BLaER1 (cell line): ENCODE measurements at regions not wholly inside any gene's neighbourhood (a gene's known extent, or its start where the extent isn't known, plus 50 kb on each side); places are given as distances from the start of the nearest gene placed in this dataset.

Experiments
- H3K27ac ChIP-seq: shearing (Covaris generic); formaldehyde crosslinking; 2 replicates; pipeline ENCODE4 v1.8.1; 2022
- H3K27me3 ChIP-seq: shearing (Covaris generic); formaldehyde crosslinking; 2 replicates; pipeline ENCODE4 v1.8.1; 2022
- H3K36me3 ChIP-seq: shearing (Covaris generic); formaldehyde crosslinking; 2 replicates; pipeline ENCODE4 v1.8.1; 2022
- H3K4me1 ChIP-seq: shearing (Covaris generic); formaldehyde crosslinking; 2 replicates; pipeline ENCODE4 v1.8.1; 2022
- H3K4me2 ChIP-seq: shearing (Covaris generic); formaldehyde crosslinking; 2 replicates; pipeline ENCODE4 v1.8.1; 2022
- H3K4me3 ChIP-seq: shearing (Covaris generic); formaldehyde crosslinking; 2 replicates; pipeline ENCODE4 v1.8.1; 2022
- H3K9ac ChIP-seq: shearing (Covaris generic); formaldehyde crosslinking; 2 replicates; pipeline ENCODE4 v1.8.1; 2022
- H3K9me3 ChIP-seq: shearing (Covaris generic); formaldehyde crosslinking; 2 replicates; pipeline ENCODE4 v1.8.1; 2022
- H4K20me1 ChIP-seq: shearing (Covaris generic); formaldehyde crosslinking; 2 replicates; pipeline ENCODE4 v1.8.1; 2022
- Cebpa-rat ChIP-seq: shearing (Covaris generic); IDR thresholded peaks from 2 replicates; pipeline ENCODE4 v1.8.1; 2022

DNA sequence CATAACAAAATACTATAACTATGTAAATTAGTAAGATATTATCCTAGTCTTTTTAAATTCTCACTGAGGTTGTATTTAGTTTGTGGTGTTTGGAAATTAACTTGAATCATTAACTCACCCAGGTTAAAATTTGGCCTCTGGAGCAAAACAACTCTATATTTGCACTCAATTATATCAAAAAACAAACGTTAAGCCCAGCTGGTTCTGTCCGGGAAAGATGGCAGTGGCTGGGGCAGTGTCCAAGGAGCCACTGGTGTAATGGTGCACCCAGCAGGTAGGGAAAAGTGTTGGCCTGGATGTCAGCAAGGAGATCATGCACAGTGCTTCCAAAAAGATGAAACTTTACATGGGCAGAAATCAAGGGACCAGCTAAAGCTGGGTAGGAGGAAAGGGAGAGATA is 285.3 kb upstream of the CITED2 start:
- Histone ChIP-seq H3K4me3 (no peak overlapping the region), H4K20me1 (no peaks in the 10 kb centered on the region), H3K27ac (no peak overlapping the region), H3K9me3 (peaks cover 14% of the 10 kb centered on the region), H3K4me1 (peaks cover 14% of the 10 kb centered on the region), H3K36me3 (no peaks in the 10 kb centered on the region), H3K27me3 (no peaks in the 10 kb centered on the region), H3K4me2 (no peak overlapping the region), H3K9ac (no peak overlapping the region)
- TF ChIP-seq Cebpa-rat, result no peak

DNA sequence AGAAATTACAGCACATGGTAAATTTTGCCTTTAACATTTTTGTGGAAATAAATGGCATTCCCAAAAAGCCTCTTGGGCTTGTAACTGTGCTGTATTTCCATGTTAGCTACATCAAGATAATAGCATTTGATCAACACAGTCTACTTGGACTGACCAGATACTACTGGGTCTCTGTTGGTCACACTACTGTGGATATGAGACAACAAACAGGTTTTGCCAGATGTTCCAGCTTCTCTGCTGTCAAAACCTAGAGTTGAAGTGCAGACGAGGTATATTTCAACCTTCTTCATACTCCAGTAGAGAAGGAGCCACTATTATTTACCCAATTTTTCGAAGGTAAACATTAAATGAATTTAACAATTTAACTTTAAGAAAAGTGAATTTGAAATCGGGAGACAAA is 284.7 kb upstream of the CITED2 start:
- Histone ChIP-seq H3K27ac (no peak overlapping the region), H4K20me1 (no peaks in the 10 kb centered on the region), H3K9ac (no peak overlapping the region), H3K27me3 (no peaks in the 10 kb centered on the region), H3K4me3 (no peak overlapping the region), H3K9me3 (peaks cover 9% of the 10 kb centered on the region), H3K4me2 (no peak overlapping the region), H3K4me1 (peaks cover 14% of the 10 kb centered on the region), H3K36me3 (no peaks in the 10 kb centered on the region)
- no peak for TF ChIP-seq Cebpa-rat

DNA sequence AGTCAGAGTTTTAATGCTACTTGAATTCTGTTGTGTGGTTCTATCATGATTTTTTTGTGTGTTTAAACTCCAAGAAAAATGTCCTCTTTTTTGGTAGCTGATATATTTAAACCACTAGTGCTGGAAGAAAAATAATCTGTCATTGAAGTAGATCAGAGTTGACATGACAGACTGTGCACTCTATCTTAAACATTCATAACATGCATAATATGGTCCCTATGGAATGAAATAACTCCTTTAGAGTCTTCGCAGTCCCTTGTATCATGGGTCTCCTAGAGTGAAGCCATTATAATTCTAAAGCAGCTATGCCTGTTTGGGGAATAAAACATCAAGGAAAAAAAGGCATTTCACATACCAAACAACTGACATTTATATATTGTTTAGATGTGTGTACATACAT is 282.7 kb upstream of the CITED2 start:
- H3K9me3 ChIP-seq, result no peaks in the 10 kb centered on the region
- H3K9ac ChIP-seq, result no peak overlapping the region
- H3K4me1 ChIP-seq, result peaks cover 14% of the 10 kb centered on the region
- H3K4me3 ChIP-seq, result no peak overlapping the region
- H4K20me1 ChIP-seq, result no peaks in the 10 kb centered on the region
- H3K27me3 ChIP-seq, result no peaks in the 10 kb centered on the region
- no peak for TF ChIP-seq Cebpa-rat
- no peaks in the 10 kb centered on the region for H3K36me3 ChIP-seq
- no peak overlapping the region for H3K4me2 ChIP-seq
- no peak overlapping the region for H3K27ac ChIP-seq

DNA sequence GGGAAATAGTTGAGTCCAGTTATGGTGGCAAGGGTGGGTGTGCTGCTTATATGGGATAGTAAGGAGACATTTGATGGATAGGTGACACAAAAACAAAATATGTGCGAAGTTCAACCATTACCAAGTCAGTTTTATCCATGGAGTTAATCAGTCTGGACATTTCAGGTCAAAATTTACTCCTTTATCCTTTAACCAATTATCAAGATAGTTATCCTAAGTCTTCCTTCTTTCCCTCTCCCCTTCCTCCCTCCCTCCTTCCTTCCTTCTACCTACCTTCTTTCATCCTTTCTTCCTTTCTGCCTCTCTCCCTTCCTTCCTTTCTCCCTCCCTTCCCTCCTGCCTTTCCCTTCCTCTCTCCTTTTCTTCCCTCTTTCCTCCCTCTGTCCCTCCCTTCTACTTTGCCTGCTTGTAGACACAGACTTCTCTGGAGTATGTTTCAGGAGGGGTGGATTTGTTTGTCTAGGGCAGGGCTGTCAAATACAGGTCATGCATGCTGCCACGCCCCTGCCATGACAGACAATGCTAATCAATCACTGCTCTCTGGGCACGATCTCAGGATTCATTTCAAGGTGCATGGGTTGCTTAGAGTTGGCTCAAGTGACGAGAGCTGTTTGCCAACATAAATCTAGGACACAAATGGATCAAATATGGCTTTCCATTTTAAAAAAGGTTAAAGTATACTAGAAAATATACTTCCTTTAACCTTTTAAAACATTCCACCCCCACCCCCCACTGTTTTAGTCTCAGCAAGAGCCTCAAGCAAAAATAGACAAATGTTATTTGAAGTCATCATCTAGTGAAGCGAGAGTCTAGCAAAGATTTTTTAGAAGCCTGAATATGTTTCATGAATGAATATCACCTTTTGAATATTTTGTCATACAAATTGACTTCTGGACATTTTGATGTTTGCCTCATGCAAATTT is 281.6 kb upstream of the CITED2 start:
- Histone ChIP-seq H3K36me3 (no peaks in the 10 kb centered on the region), H3K27ac (no peak overlapping the region), H3K9ac (no peak overlapping the region), H3K4me2 (peak overlapping the region; percentile 65), H3K4me1 (peaks cover 14% of the 10 kb centered on the region), H3K9me3 (no peaks in the 10 kb centered on the region), H3K4me3 (no peak overlapping the region), H4K20me1 (no peaks in the 10 kb centered on the region), H3K27me3 (no peaks in the 10 kb centered on the region)
- no peak for TF ChIP-seq Cebpa-rat

DNA sequence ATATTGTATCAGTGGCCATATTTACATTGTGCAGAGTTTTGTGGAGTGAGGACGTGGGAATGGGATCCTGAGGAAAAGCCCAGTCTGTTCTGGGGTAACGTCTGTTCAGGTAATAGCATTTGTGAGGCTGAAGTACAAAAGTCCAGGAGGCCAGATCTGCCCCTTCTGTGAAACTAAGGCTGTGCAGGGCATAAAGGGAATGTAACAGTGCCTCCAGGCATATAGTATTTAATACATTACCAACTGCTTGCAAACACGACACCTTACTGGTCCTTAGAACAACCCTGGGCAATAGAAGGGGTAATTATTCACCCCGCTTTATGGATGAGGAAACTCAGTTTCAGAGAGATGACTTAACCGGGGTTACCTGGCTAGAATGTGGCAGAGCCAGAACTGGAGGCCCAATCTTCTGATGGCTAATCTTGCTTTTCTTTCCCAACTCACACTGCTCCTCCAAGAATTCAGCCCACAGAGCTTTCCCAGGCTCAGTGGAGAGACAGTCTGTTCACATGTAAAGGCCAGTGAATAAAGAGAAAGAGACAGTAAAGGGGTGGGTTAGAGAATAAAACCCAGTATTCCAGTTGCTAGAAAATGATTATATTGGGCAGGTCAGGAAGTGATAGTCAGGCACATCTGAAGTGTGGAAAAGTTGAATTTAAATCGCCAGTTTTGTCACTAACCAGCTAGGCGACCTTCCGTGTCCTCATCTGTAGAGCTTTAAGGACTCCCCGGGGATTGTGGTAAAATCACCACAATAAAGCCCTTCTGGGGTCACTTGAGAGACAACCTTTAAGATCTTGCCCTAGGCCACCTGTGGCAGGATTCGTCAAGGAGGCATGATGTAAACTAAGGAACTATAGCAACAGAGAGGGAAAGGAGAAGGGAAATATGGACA is 280.7 kb upstream of the CITED2 start:
- Histone ChIP-seq H3K4me2 (peak overlapping the region; percentile 65), H3K36me3 (no peaks in the 10 kb centered on the region), H3K4me3 (no peak overlapping the region), H3K4me1 (peaks cover 14% of the 10 kb centered on the region), H3K27me3 (no peaks in the 10 kb centered on the region), H3K9ac (no peak overlapping the region), H3K9me3 (no peaks in the 10 kb centered on the region), H3K27ac (no peak overlapping the region), H4K20me1 (no peaks in the 10 kb centered on the region)
- TF ChIP-seq Cebpa-rat, result no peak

DNA sequence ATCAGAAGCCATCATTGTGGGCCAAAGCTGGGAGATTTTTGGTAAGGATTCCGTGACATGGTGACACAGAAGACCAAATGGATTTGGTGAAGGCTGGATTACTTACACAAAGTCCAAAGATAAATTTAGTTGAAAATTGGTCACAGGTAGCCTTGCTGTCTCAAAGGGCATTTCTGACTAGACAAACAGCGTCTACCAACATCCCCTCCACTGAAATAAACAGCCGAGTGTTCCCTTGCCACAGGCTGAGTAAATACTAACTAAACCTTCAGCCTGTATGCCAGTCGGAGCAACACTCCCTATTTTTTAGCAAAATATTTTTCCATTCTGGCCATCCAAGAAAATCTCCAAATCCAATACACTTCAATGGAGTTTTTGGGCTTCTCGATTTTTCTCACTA is 279.9 kb upstream of the CITED2 start:
- no peaks in the 10 kb centered on the region for H3K36me3 ChIP-seq
- H3K4me3 ChIP-seq, result no peak overlapping the region
- no peak overlapping the region for H3K27ac ChIP-seq
- TF ChIP-seq Cebpa-rat, result no peak
- no peaks in the 10 kb centered on the region for H4K20me1 ChIP-seq
- H3K9me3 ChIP-seq, result no peaks in the 10 kb centered on the region
- no peak overlapping the region for H3K4me2 ChIP-seq
- H3K9ac ChIP-seq, result no peak overlapping the region
- H3K27me3 ChIP-seq, result no peaks in the 10 kb centered on the region
- H3K4me1 ChIP-seq, result peaks cover 14% of the 10 kb centered on the region

DNA sequence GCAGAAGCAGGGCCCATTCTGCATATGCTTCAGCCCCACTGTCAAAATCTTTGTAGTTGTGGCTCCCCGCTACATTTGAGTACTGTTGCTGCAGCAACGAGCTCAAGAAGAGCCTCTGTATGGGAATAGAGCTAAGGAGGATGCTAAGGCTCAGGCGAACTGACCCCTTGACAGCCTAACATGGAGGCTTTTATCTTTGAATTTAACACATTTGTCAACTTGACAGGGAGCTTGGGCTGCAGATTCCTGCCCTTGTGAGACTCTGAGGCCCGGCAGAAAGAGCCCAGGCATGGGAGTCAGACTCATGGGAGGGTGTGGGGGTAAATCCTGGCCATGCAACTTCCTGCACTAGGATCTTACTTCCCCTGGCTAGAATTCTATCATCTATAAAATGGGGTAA is 278.7 kb upstream of the CITED2 start:
- Histone ChIP-seq H3K4me2 (no peak overlapping the region), H3K9me3 (no peaks in the 10 kb centered on the region), H3K4me3 (no peak overlapping the region), H3K27me3 (no peaks in the 10 kb centered on the region), H3K36me3 (no peaks in the 10 kb centered on the region), H3K27ac (no peak overlapping the region), H3K4me1 (peaks cover 14% of the 10 kb centered on the region), H3K9ac (no peak overlapping the region), H4K20me1 (no peaks in the 10 kb centered on the region)
- TF ChIP-seq Cebpa-rat, result no peak

DNA sequence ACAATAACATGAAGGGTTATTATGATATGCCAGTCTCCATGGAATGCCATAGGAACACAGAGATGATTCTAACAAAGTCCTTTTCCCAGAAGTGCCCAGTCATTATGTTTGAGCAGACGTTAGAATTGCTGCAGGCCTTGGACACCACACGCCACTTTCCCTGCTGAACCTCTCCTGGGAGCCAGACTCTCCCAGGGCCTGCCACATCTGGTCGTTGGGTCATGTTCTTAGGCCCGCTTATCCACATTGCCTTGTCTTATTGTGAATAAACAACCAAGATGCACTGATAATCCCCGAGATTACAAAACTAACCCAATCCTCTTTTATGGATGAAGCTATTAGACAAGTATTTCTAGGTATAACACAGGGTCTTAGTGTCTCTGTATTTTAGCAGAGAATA is 276.5 kb upstream of the CITED2 start:
- Histone ChIP-seq H3K9ac (no peak overlapping the region), H3K4me2 (no peak overlapping the region), H3K27me3 (no peaks in the 10 kb centered on the region), H3K4me3 (no peak overlapping the region), H3K9me3 (no peaks in the 10 kb centered on the region), H3K27ac (no peak overlapping the region), H4K20me1 (no peaks in the 10 kb centered on the region), H3K4me1 (peaks cover 12% of the 10 kb centered on the region), H3K36me3 (no peaks in the 10 kb centered on the region)
- TF ChIP-seq Cebpa-rat, result no peak

DNA sequence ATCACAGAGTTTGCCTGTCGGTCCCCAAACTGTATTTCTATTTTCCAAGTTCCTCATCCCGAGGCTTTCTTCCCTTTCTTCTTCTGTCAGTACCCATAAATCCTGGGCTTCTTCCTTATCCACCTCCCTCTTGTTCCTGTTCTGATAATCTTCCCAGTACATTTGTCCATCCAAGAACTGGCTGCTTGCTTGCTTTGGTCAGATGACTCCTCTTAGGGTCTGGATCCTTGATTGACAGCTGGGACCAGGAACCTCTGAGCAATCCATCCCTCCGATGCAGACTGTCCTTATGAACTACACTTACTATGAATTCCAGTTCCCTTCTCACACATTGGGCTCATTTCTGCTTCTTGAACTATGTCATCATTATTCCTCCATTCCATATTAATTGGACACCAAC is 275.3 kb upstream of the CITED2 start:
- Histone ChIP-seq H3K36me3 (no peaks in the 10 kb centered on the region), H3K4me1 (0 out of 2 replicates have a peak, but pooled peaks cover under 1% of the 10 kb centered on the region)

DNA sequence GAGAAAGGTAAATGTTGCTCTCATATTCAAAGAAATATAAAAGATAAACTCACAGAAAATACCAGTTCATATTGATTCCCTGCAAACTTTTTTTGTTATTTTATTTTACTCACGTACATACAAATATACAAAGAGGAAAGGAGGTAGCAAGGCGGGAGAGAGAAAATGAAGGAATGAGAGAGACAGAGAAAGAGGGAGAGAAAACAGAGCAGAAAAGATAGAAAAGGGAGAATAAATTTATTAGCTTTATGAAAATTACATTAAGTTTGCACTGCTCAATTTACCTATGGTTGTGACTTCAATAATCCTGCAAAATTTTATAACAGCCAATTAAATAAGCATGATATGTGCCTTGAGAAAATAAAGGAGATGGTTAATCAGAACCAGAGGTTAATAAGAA is 274.7 kb upstream of the CITED2 start:
- no peaks in the 10 kb centered on the region for H3K9me3 ChIP-seq
- H3K9ac ChIP-seq, result no peak overlapping the region
- no peak overlapping the region for H3K4me3 ChIP-seq
- H3K27ac ChIP-seq, result no peak overlapping the region
- H3K4me2 ChIP-seq, result no peak overlapping the region
- H3K4me1 ChIP-seq, result no peaks in the 10 kb centered on the region
- no peaks in the 10 kb centered on the region for H3K27me3 ChIP-seq
- no peaks in the 10 kb centered on the region for H3K36me3 ChIP-seq
- H4K20me1 ChIP-seq, result no peaks in the 10 kb centered on the region
- TF ChIP-seq Cebpa-rat, result no peak

More for the DNA sequence above, 275.3 kb upstream of the CITED2 start:
- Histone ChIP-seq H3K4me3 (no peak overlapping the region), H3K9ac (no peak overlapping the region), H3K9me3 (no peaks in the 10 kb centered on the region), H3K4me2 (no peak overlapping the region), H4K20me1 (no peaks in the 10 kb centered on the region), H3K27me3 (no peaks in the 10 kb centered on the region), H3K27ac (no peak overlapping the region)
- TF ChIP-seq Cebpa-rat, result no peak
